ENCODE measurements at regions not wholly inside any gene's neighbourhood (a gene's known extent, or its start where the extent isn't known, plus 50 kb on each side); places are given as distances from the start of the nearest gene placed in this dataset.

GRCh38 chr2:37506407-37507050 lies 162.1 kb downstream of the QPCT start:
- TF ChIP-seq EZH2phosphoT487 (IDR thresholded peaks at IDR 0.05; ENCODE audit: borderline replicate concordance, low read length): no peak
- TF ChIP-seq CTCF (conservative IDR thresholded peaks at IDR 0.05; ENCODE audit: low read depth, low read length): no peak
- no peak for TF ChIP-seq EZH2 (IDR thresholded peaks at IDR 0.05; ENCODE audit: low read length, unreplicated experiment)
